GM19025 (cell line): ENCODE measurements at regions not wholly inside any gene's neighbourhood (a gene's known extent, or its start where the extent isn't known, plus 50 kb on each side); places are given as distances from the start of the nearest gene placed in this dataset.

Experiments
- ATAC-seq: cut with Tn5 transposase; IDR thresholded peaks from one replicate; pipeline ENCODE4 v1.9.1; 2021; ENCODE audit warnings: mild to moderate bottlenecking, low read depth, moderate library complexity; ENCODE audit not compliant: unreplicated experiment

DNA sequence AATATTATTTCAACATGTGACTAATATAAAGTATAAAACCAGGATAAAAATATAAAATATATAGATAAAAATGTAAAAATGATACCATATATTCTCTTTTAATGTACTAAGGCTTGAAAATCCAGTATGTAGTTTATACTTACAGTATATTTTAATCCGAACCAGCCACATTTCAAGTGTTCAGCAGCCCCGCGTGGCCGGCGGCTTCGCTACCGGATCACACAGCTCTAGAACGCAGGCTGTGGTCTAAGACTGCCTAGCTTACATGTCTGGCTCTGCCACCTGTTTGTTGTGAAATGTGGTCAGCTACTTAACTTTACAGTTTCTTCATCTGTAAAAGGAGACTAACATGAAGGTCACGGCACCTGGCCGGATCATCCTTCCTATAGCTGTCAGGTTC, 189.7 kb upstream of the TBX3 start:
- ATAC-seq, result no peak

DNA sequence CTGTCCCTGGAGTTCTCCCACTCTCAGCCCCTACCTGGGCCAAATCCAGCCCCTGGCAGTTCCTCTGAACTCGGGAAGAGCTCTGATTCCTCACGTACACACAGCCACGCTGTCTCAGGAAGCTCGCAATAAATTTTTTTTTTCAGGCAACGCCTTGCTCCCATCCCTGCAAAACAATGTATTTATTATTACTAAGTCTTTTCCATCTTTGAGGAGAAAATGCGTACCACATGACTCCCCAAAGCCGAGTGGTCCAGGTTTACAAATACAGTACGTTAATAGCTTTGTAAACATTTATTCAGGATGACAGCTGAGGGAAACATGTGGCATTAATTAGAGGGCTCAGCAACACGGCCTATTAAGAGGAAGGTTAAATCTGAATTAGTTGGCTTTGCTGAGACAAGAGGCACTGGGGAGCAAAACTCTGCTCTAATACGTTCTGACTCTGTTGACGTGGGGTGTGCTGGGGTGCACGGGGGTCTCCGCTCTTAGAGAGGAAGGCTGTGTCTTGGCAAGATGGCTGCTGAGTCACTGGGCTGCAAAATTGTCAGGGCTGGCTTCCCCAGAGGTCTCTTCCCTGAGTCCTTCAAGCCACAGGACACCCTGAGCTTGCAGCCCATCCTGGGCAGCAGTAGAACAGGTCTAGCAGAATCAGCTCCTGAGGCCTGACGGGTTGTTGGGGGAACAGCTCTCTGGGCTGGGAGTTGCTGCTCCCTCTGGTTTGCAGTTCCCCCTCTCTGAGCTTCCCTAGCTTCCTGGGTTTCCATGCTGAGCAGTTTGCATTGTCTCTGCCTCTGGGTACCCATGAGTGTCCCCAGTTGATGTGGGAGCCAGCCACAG, 185.2 kb upstream of the TBX3 start:
- no peak for ATAC-seq

DNA sequence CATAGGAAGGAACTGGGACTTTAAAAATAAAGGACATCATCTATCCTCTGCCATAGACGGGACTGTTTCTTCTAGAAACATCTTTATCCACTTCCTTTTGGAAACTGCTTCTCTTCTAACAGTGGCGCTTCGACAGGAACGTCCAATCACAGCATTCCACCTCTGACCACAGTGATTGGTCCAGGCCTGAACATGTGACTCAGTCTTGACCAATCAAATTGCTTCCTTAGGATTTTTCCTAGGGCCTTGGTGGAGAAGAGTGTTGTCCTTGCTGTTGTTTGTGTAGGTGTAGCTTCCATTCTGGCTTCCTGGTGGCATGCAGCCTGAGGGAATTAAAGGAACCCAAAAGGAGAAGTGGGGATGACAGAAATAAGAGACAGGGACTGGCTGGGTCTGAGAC, 182.4 kb upstream of the TBX3 start:
- no peak for ATAC-seq

DNA sequence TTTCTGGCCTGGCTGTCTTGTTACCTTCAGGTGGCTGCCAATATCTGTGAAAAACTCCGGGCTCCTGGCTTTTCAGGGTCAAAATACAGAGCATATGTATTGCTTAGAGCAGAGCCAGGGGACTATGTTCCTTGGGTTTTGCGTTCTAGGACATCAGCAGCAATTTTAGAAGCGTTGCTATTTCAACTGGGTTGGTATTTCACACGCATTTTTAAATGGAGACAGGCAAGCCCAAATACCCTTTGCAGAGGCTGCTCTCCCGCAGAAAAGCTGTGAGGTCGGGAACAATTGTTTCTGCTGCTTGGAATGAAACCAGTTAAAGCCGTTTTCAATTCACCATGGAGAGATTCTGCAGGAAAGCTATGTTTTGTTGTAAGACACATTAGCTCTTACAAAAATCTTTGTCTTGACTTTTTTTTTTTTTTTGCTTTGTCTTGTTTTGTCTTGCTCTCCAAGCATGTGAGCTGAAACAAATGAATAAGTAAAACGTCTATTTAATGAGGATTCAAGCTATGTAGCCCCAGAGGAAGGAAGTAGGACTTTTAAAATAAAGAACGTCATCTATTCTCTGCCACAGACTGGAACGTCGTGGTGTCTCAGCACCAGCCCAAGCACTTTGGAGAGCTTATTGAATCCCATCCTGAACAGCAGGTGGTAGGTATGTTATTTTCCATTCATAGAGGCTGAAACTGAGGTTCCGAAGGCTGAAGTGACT, 181.0 kb upstream of the TBX3 start:
- no peak for ATAC-seq

DNA sequence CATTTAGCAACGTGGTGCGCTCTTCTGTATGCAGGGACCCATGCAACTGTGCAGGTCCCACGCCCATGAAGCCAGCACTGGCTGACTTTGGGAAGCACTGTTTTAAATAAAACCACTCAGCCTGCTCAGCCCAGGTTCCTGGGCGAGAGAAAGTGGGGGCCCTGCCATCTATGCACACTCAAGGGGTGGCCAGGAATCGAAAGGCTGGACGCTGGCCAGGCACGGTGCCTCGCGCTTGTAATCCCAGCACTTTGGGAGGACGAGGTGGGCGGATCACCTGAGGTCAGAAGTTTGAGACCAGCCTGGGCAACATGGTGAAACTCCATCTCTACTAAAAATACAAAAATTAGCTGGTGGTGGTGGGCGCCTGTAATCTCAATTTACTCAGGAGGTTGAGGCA, 179.9 kb upstream of the TBX3 start:
- no peak for ATAC-seq

DNA sequence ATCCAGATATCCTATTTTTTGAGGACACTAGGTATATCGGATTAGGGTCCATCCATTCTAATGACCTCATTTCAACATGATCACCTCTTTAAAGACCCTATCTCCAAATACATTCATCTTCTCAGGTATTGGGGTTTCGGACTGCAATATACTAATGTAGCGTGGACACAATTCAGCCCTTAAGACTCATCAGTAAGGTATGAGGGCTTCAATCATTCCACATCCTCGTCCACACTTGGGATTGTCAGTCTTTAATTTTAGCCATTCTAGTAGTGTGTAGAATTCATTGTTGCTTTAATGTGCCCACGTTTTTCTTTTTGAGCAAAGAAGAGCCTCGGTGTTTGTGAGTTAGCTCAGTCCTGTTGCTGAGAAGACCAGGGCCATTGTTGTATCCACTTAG, 177.0 kb upstream of the TBX3 start:
- no peak for ATAC-seq

DNA sequence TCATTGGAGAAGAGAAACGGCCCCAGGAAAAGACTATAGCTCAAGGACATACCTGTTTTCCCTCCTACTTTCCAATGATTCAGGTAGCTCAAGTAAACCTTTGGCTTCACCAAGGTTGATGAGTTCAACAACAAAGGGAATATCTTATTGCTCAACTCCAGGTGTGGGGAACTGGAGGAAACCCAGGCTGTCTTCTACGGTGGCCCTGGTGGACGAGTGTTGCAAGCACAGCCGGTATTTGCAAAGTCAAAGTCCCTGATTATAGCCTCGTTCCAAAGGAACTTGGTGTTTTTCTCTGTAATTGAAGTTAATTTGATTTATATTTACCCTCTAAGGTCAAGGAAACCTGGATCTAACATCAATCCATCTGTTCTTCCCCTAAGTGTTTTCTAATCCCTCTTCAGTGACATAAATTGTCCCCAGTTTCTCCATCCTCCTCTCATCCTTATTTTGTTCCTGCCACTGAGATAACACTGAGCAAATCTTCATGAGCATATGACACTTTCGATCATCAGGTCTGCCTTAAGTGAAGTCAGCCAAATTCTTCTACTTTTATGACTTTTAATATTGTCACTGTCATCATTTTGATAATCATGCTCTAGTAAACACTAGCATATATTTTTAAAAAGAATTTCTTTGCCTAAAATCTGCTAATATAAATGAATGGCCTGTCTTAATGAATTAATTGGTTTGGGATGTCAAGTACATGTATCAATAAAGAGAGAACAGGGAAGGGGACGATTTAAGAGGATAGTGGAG, 174.6 kb upstream of the TBX3 start:
- no peak for ATAC-seq

DNA sequence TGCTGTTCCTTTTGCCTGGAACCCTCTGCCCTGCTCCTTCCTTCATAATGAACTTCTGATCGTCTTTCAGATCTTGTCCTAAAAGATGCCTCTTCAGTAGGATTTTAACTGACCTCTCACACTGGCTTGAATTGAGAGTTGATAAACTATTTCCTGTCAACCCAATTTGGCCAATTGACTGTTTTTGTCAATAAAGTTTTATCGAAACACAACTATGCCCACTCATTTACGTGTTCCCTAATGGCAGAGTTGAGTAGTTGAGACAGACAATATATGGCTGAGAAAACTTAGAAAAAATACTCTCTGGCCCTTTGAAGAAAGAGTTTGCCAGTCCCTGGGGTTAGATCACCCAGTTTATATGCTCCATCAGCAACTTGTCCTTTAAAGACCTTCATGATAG, 171.7 kb upstream of the TBX3 start:
- no peak for ATAC-seq

DNA sequence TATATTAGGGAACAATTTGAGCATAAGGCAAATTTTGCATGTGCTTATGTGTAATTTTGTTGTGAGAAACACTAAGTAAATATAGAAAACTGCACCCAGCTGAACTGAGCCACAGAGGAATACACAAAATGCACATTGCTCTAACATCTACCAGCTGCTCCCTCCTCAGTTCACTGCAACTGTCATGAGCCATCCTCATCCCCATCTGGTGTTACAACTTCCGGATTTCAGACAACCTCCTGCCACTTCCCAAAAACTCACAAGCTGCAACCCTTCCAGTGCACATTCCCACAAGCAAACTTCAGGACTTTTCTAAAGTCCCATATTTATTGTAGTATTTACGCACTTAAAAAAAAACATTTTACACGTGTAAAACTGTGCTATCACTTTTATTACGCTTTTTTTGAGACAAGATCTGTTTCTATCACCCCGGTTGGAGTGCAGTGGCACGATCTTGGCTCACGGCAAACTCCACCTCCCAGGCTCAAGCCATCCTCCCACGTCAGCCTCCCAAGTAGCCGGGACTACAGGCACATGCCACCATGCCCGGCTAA, 169.1 kb upstream of the TBX3 start:
- no peak for ATAC-seq

DNA sequence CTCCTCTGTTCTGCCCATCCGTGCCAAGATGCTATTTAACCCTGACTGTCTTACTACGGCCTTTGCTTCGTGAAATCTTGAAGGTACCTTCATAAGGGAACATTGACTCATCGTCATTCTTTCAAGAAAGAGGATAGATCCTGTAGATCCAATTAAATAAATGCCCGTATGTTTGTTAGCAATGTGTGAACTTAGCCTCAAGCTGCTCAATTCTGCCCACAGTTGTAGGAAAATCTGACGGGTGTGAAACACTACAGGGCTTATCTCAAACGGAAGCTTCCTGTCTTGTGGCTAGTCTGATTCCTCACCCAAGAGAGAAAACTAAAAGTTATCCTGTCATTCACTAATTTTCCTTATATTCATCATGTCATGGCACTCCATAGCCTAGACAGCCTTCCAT, 168.0 kb upstream of the TBX3 start:
- ATAC-seq, result no peak

DNA sequence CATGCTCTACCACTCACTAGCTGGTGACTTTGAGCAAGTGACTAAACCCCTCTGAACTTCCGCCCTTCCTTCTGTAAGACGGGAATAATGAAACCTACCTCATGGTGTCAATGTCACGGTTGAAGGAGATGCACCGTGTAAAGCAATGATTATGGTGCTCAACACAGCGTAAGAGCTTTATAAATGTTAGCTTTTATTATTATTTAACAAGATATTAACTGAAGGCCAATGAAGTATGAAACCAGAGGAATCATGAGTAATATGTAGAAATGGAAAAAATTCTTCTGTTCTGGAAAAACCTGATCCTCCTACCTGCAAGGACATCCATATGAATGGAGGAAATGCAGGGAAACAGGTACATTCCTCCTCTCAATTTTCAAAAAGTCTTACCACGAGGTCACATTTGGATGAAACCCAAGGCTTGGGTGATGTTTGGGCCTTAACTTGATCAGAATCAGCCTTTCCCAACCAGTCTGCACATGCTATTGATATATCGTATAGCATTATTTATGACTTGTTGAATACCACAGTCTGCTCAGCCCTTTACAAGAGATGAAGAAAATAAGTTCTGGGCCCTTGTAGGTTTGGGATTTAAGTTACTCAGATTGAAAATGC, 166.8 kb upstream of the TBX3 start:
- no peak for ATAC-seq

DNA sequence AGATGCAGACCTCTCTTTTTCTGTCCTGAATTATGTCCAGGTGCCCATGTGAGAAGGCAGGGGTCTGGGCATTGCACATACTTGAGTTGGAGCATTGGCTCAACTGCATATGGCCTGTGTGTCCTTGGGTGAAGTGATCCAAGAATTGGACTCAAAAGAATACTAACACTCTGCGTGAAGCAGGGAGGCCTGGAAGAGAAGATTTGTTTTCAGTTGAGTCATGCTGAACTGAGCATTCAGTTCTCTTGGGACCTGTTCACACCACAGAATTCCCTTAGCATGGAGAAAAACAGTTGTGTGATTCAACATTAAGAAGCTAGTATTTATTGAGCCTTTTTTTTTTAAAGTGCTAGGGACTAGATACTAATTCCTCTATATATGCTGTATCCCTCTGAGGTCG, 164.7 kb upstream of the TBX3 start:
- no peak for ATAC-seq

DNA sequence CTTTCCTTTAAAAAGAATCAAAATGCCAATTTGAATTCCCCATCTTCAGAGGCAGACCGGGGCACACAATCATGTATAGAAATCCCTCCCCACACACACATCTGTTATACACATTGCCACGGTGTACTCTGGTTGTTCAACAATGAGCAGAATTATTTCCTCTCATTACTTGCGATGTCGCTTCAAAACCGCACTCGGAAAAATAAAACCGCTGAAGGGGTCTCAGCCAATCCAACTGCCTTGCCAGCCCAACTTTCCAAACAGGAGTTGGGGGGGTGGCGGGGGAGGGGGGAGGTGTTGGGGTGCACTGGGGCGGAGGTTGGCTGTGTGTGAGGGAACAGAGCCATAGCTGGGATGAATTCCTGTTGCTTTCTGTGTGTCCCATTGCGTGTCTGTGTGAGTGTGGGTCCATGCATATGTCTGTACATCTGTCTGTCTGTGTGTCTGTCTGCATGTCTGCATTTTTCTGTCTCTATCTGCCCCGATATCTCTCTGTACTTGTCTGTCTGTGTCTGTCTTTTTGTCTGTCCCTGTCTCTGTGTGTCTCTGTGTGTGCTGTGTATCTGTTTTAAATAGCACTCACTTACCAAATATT, 163.6 kb upstream of the TBX3 start:
- no peak for ATAC-seq

DNA sequence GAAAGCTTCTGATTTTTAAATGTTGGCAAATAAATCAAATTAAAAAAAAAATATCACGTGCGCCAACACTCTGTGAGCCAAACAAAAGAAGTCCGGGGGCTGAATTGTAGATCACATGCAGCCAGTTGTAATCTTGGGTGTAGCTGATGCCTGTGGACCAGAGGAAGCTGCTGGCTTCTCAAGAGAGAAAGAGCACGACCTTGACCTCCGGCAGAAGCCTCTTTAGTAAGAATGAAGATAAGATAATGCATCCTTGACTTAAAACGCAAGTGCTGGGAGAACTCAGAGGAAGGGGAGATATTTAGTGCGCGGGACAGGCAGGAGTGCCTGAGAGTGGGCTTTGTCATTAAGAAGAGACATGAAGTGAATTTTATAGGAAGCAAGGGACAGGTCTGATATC, 162.8 kb upstream of the TBX3 start:
- ATAC-seq, result no peak

DNA sequence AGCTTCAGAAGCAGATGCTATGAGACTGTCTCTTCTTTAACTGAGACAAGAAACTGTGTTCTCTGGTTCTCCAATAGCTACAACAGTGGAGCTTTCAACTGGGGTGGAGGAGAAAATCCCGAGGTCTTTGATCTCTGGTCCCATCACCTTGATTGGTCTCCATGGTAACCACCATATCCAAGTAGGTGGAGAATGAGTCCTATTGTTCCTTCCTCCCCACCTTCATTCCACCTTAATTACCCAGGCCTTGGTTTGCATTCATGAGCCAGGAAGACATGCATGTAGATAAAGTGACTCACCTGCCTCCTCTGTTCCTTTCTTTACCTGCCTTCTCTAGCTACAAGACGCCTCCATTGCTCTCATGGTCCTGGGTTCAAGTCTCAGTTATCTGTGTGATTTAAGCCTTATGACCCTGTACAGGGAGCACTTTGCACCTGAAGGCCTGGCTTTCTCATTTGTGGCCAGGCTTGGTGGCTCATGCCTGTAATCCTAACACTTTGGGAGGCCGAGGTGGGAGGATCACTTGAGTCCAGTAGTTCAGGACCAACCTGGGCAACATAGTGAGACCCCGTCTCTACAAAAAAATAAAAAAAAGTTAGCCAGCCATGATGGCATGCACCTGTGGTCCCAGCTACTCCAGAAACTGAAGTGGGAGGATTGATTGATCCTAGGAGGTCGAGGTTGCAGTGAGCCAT, 157.7 kb upstream of the TBX3 start:
- ATAC-seq, result no peak

DNA sequence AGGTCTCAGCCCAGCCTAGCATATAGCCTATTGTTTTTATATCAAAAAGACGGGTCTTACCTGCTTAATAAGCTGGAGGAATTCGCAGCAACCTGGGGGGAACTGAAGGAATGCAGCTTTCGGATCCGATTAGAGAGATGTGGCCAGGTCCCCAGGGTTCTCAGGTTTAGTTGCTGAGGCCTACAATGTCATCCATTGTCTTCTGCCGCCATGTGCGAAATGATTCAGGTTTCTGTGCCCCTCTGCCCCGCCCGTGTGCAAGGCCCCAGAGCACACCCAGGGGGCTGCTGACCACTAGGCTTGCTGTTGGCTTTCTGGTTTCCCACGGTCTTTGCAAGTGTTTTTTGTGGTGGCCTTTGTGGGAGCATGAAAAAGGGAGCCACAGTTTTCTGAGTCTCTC, 154.5 kb upstream of the TBX3 start:
- no peak for ATAC-seq

DNA sequence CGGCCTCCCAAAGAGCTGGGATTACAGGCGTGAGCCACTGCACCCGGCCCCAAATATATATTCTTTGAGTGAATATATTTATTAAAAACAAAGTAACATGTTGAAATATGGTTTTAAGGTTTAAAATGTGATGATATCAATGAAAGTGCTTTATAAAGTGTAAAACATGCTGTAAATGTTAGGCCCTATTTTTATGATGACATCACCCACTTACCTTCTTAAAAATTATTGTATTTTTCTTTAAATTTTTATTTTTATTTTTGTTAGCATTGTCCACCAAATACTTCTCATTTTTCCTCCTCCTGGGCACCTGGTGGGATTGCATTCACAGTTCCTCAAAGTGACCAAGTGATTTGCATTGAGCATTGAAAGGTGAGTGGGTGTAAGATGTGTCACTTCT, 152.6 kb upstream of the TBX3 start:
- ATAC-seq, result no peak

DNA sequence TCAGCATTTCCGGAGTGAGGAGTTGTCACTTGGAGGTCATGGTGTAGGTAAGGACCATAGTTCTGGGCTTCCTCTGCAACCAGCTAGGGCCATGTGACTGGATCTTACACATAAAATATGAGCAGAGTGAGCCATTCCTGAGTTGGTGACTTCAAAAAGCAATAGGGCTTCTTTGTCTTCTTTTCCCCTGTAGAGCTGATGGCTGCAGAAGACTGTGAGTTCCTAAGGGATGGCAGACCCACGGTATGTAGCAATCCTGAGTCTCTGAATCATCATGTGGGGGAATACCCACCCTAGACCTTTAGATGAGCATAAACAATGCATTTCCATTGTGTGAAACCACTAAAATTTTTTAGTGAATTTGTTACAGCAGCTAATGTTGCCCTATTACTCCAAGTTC, 151.1 kb upstream of the TBX3 start:
- no peak for ATAC-seq

DNA sequence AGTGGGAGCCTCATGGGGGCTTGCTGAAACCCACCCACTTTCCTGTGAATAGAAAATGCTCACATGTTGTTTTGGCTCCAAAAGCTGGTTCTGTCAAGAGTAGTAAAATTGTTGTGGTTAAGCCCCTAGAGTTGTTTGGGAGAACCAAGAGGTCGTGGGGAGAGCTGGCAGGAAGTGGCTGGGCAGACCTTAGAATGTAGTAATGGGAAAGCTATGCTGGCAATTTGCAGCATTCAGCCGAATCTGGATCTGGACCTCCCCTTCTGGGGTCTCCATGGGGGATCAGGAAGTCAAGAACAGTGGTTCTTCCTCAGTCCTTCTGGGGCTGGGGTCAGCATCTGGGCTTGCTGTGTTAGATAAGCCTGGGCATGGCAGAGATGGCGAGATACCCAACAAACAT, 150.6 kb upstream of the TBX3 start:
- no peak for ATAC-seq

DNA sequence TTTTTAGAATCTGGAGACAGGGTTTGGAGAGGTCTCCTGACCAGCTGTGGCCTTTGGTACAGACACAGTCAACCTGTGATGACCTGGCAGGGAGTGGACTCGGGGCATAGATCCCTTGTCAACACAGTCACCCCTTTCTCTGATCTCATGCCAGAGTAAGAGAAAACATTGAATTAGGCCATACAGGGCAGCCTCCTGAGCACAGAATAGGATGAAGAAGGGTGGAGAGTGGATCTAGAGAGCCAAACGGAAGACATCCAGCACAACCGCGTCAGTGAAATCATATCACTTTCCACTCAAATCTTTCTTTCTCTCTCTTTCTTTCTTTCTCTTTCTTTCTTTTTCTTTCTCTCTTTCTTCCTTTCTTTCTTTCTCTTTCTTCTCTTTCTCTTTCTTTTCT, 145.9 kb upstream of the TBX3 start:
- no peak for ATAC-seq
